ENCODE measurements at regions not wholly inside any gene's neighbourhood (a gene's known extent, or its start where the extent isn't known, plus 50 kb on each side); places are given as distances from the start of the nearest gene placed in this dataset.

DNA sequence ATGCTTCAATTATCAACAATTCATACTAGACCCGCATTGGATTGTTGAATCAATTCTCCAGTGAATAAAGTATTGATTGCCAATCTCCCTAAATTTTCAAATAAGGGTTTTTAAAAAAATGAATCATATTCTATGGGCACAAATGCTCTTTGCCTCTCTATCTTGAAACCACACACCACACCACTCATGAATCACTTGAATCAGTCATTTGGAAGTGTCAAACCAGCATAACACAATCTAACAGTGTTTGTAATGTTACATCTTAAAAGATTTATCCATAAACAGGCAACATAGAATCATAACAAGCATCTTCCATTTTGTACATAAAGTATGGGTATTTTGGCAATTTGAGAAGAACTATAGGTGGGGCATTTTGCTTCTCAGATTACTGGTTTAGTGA, 219.5 kb upstream of the MIR17HG start (continued):
- TF ChIP-seq, protein P1, sequence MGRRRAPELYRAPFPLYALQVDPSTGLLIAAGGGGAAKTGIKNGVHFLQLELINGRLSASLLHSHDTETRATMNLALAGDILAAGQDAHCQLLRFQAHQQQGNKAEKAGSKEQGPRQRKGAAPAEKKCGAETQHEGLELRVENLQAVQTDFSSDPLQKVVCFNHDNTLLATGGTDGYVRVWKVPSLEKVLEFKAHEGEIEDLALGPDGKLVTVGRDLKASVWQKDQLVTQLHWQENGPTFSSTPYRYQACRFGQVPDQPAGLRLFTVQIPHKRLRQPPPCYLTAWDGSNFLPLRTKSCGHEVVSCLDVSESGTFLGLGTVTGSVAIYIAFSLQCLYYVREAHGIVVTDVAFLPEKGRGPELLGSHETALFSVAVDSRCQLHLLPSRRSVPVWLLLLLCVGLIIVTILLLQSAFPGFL (CRISPR knock-in tag; IDR thresholded peaks at IDR 0.05; ENCODE audit: borderline replicate concordance): no peak
- TF ChIP-seq ZNF138 (CRISPR knock-in tag; conservative IDR thresholded peaks at IDR 0.05) (no peak), JUN (CRISPR knock-in tag; IDR thresholded peaks at IDR 0.05) (no peak), ATF1 (CRISPR knock-in tag; IDR thresholded peaks at IDR 0.05) (no peak), SOX15 (CRISPR knock-in tag; IDR thresholded peaks at IDR 0.05) (no peak)
- TF ChIP-seq, protein P2, sequence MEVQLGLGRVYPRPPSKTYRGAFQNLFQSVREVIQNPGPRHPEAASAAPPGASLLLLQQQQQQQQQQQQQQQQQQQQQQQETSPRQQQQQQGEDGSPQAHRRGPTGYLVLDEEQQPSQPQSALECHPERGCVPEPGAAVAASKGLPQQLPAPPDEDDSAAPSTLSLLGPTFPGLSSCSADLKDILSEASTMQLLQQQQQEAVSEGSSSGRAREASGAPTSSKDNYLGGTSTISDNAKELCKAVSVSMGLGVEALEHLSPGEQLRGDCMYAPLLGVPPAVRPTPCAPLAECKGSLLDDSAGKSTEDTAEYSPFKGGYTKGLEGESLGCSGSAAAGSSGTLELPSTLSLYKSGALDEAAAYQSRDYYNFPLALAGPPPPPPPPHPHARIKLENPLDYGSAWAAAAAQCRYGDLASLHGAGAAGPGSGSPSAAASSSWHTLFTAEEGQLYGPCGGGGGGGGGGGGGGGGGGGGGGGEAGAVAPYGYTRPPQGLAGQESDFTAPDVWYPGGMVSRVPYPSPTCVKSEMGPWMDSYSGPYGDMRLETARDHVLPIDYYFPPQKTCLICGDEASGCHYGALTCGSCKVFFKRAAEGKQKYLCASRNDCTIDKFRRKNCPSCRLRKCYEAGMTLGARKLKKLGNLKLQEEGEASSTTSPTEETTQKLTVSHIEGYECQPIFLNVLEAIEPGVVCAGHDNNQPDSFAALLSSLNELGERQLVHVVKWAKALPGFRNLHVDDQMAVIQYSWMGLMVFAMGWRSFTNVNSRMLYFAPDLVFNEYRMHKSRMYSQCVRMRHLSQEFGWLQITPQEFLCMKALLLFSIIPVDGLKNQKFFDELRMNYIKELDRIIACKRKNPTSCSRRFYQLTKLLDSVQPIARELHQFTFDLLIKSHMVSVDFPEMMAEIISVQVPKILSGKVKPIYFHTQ (CRISPR knock-in tag; IDR thresholded peaks at IDR 0.05): no peak
- TF ChIP-seq, protein P3, sequence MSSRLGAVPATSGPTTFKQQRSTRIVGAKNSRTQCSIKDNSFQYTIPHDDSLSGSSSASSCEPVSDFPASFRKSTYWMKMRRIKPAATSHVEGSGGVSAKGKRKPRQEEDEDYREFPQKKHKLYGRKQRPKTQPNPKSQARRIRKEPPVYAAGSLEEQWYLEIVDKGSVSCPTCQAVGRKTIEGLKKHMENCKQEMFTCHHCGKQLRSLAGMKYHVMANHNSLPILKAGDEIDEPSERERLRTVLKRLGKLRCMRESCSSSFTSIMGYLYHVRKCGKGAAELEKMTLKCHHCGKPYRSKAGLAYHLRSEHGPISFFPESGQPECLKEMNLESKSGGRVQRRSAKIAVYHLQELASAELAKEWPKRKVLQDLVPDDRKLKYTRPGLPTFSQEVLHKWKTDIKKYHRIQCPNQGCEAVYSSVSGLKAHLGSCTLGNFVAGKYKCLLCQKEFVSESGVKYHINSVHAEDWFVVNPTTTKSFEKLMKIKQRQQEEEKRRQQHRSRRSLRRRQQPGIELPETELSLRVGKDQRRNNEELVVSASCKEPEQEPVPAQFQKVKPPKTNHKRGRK (CRISPR knock-in tag; IDR thresholded peaks at IDR 0.05; ENCODE audit: borderline replicate concordance): no peak
- TF ChIP-seq, protein P4, sequence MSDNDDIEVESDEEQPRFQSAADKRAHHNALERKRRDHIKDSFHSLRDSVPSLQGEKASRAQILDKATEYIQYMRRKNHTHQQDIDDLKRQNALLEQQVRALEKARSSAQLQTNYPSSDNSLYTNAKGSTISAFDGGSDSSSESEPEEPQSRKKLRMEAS (CRISPR knock-in tag; IDR thresholded peaks at IDR 0.05): no peak

DNA sequence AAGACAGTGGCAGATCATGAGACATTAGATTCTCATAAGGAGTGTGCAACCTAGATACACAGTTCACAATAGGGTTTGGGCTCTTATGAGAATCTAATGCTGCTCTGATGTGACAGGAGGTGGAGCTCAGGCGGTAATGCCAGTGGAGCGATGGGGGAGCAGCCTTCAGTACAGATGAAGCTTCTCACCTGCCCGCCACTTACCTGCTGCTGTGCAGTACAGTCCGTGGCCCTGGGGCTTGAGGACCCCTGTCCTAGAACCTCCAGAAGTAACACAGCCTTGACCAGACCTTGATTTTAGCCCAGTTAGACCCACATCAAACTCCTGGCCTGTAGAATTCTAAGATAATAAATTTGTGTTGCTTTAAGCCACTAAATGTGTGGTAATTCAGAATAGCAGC, 215.1 kb upstream of the MIR17HG start:
- H3K36me3 Mint-ChIP-seq: peaks cover 3% of the 10 kb centered on the region
- no peak overlapping the region for H3K27ac Mint-ChIP-seq
- DNase-seq (ENCODE audit: low spot score) (no peak), ATAC-seq (no peak)
- peaks cover 3% of the 10 kb centered on the region; the same call in 1 of the 2 replicates for H3K27me3 Mint-ChIP-seq (ENCODE audit: low read depth)
- peaks cover 20% of the 10 kb centered on the region for H3K4me1 Mint-ChIP-seq
- TF ChIP-seq, protein P5, sequence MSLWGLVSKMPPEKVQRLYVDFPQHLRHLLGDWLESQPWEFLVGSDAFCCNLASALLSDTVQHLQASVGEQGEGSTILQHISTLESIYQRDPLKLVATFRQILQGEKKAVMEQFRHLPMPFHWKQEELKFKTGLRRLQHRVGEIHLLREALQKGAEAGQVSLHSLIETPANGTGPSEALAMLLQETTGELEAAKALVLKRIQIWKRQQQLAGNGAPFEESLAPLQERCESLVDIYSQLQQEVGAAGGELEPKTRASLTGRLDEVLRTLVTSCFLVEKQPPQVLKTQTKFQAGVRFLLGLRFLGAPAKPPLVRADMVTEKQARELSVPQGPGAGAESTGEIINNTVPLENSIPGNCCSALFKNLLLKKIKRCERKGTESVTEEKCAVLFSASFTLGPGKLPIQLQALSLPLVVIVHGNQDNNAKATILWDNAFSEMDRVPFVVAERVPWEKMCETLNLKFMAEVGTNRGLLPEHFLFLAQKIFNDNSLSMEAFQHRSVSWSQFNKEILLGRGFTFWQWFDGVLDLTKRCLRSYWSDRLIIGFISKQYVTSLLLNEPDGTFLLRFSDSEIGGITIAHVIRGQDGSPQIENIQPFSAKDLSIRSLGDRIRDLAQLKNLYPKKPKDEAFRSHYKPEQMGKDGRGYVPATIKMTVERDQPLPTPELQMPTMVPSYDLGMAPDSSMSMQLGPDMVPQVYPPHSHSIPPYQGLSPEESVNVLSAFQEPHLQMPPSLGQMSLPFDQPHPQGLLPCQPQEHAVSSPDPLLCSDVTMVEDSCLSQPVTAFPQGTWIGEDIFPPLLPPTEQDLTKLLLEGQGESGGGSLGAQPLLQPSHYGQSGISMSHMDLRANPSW (CRISPR knock-in tag; conservative IDR thresholded peaks at IDR 0.05; ENCODE audit: low read depth): no peak
- TF ChIP-seq, protein P6, sequence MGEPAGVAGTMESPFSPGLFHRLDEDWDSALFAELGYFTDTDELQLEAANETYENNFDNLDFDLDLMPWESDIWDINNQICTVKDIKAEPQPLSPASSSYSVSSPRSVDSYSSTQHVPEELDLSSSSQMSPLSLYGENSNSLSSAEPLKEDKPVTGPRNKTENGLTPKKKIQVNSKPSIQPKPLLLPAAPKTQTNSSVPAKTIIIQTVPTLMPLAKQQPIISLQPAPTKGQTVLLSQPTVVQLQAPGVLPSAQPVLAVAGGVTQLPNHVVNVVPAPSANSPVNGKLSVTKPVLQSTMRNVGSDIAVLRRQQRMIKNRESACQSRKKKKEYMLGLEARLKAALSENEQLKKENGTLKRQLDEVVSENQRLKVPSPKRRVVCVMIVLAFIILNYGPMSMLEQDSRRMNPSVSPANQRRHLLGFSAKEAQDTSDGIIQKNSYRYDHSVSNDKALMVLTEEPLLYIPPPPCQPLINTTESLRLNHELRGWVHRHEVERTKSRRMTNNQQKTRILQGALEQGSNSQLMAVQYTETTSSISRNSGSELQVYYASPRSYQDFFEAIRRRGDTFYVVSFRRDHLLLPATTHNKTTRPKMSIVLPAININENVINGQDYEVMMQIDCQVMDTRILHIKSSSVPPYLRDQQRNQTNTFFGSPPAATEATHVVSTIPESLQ (CRISPR knock-in tag; IDR thresholded peaks at IDR 0.05): no peak
- TF ChIP-seq GTF2I (CRISPR knock-in tag; conservative IDR thresholded peaks at IDR 0.05) (no peak), PRRX2 (CRISPR knock-in tag; IDR thresholded peaks at IDR 0.05) (no peak), ZNF121 (CRISPR knock-in tag; IDR thresholded peaks at IDR 0.05) (no peak), ZBTB21 (CRISPR knock-in tag; IDR thresholded peaks at IDR 0.05; ENCODE audit: borderline replicate concordance) (no peak), ZNF263 (CRISPR knock-in tag; IDR thresholded peaks at IDR 0.05; ENCODE audit: low read depth) (no peak), ESRRA (CRISPR knock-in tag; IDR thresholded peaks at IDR 0.05; ENCODE audit: borderline replicate concordance) (no peak), NFE2L1 (CRISPR knock-in tag; IDR thresholded peaks at IDR 0.05) (no peak), NR2C2 (CRISPR knock-in tag; IDR thresholded peaks at IDR 0.05) (no peak), KAT7 (CRISPR knock-in tag; IDR thresholded peaks at IDR 0.05; ENCODE audit: borderline replicate concordance) (no peak), ZNF317 (CRISPR knock-in tag; IDR thresholded peaks at IDR 0.05; ENCODE audit: borderline replicate concordance, low read depth) (no peak)
- TF ChIP-seq, protein P7, sequence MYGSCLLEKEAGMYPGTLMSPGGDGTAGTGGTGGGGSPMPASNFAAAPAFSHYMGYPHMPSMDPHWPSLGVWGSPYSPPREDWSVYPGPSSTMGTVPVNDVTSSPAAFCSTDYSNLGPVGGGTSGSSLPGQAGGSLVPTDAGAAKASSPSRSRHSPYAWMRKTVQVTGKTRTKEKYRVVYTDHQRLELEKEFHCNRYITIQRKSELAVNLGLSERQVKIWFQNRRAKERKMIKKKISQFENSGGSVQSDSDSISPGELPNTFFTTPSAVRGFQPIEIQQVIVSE (CRISPR knock-in tag; IDR thresholded peaks at IDR 0.05; ENCODE audit: borderline replicate concordance): no peak
- TF ChIP-seq, protein P8, sequence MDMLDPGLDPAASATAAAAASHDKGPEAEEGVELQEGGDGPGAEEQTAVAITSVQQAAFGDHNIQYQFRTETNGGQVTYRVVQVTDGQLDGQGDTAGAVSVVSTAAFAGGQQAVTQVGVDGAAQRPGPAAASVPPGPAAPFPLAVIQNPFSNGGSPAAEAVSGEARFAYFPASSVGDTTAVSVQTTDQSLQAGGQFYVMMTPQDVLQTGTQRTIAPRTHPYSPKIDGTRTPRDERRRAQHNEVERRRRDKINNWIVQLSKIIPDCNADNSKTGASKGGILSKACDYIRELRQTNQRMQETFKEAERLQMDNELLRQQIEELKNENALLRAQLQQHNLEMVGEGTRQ (CRISPR knock-in tag; IDR thresholded peaks at IDR 0.05): no peak
- TF ChIP-seq, protein P2 (CRISPR knock-in tag; IDR thresholded peaks at IDR 0.05): no peak
- ChIA-PET POLR2A (no interaction called here), CTCF (no interaction called here)
- H3K4me3 Mint-ChIP-seq: no peak overlapping the region
- peaks cover 11% of the 10 kb centered on the region for H3K9me3 Mint-ChIP-seq
